BJ (cell line): ENCODE measurements at regions not wholly inside any gene's neighbourhood (a gene's known extent, or its start where the extent isn't known, plus 50 kb on each side); places are given as distances from the start of the nearest gene placed in this dataset.

Source experiments
- CTCF ChIA-PET: fragments of 350-600 bp; formaldehyde crosslinking; extraction: SDS; loops from one replicate; lab custom pipeline; 2021; ENCODE audit warnings: antibody characterized with exemption, inconsistent platforms; lab: Yijun Ruan, JAX
- POLR2A ChIA-PET: fragments of 300-600 bp; sonication (Branson Sonifier 250); formaldehyde crosslinking; extraction: SDS; loops from one replicate; lab custom pipeline; 2021; ENCODE audit warnings: antibody characterized with exemption; lab: Charles Lee
- DNase-seq: peaks from one replicate; pipeline ENCODE4 v3.0.0-alpha.2; 2011; ENCODE audit warnings: low read depth
- H3K27me3 ChIP-seq: 2 replicates; pipeline ENCODE4 v1.6.0; 2011; ENCODE audit warnings: low read length; ENCODE audit not compliant: control insufficient read depth, insufficient read depth
- H3K36me3 ChIP-seq: 2 replicates; pipeline ENCODE4 v1.5.1; 2011; ENCODE audit warnings: low read length; ENCODE audit not compliant: control insufficient read depth, insufficient read depth
- H3K4me3 ChIP-seq: 2 replicates; pipeline ENCODE4 v1.5.1; 2011; ENCODE audit warnings: low read depth, mild to moderate bottlenecking, control low read depth, low read length
- CTCF ChIP-seq: IDR thresholded peaks from 2 replicates; pipeline ENCODE4 v1.5.1; 2011; ENCODE audit warnings: low read depth, mild to moderate bottlenecking, control low read depth, inconsistent platforms, low read length, moderate library complexity; ENCODE audit not compliant: insufficient read depth

GRCh38 chr15:96243701-96244100, 86.8 kb upstream of the NR2F2 start:
- POLR2A ChIA-PET = interaction anchor here (0.7 kb wide), 1 partner anchor 83 kb away, joined by 4 read pairs; no protein-coding TSS in a partner anchor
- Histone ChIP-seq H3K4me3 (no peak overlapping the region), H3K27me3 (no peaks in the 10 kb centered on the region), H3K36me3 (no peaks in the 10 kb centered on the region)
- DNase-seq = no peak
- CTCF ChIA-PET = no interaction called here
- TF ChIP-seq CTCF = no peak

GRCh38 chr15:96245252-96245651, 85.2 kb upstream of the NR2F2 start:
- no peak for TF ChIP-seq CTCF
- no peak for DNase-seq
- CTCF ChIA-PET = no interaction called here
- POLR2A ChIA-PET = no interaction called here
- Histone ChIP-seq H3K4me3 (no peak overlapping the region), H3K36me3 (no peaks in the 10 kb centered on the region), H3K27me3 (no peaks in the 10 kb centered on the region)

GRCh38 chr15:96246057-96246456, 84.4 kb upstream of the NR2F2 start:
- ChIA-PET POLR2A (no interaction called here), CTCF (no interaction called here)
- Histone ChIP-seq H3K4me3 (no peak overlapping the region), H3K36me3 (no peaks in the 10 kb centered on the region), H3K27me3 (no peaks in the 10 kb centered on the region)
- DNase-seq = no peak
- TF ChIP-seq CTCF = no peak

- TF ChIP-seq CTCF = no peak
Measured at GRCh38 chr15:96247621-96248305, 82.7 kb upstream of the NR2F2 start.

GRCh38 chr15:96252148-96252547, 78.4 kb upstream of the NR2F2 start:
- no peak for TF ChIP-seq CTCF
- ChIA-PET CTCF (no interaction called here), POLR2A (no interaction called here)
- Histone ChIP-seq H3K36me3 (no peaks in the 10 kb centered on the region), H3K4me3 (no peak overlapping the region), H3K27me3 (no peaks in the 10 kb centered on the region)
- DNase-seq = no peak

More at GRCh38 chr15:96247621-96248305, 82.7 kb upstream of the NR2F2 start:
- H3K36me3 ChIP-seq = no peaks in the 10 kb centered on the region
- H3K4me3 ChIP-seq = no peak overlapping the region
- ChIA-PET CTCF (interaction anchor here (0.5 kb wide), 1 partner anchor 78 kb away, joined by 3 read pairs; no protein-coding TSS in a partner anchor), POLR2A (no interaction called here)
- peak; percentile 51 for DNase-seq
- H3K27me3 ChIP-seq = no peaks in the 10 kb centered on the region
